Cardiac fibroblast (primary cell): ENCODE measurements at regions not wholly inside any gene's neighbourhood (a gene's known extent, or its start where the extent isn't known, plus 50 kb on each side); places are given as distances from the start of the nearest gene placed in this dataset.

Source experiments
- DNase-seq, 2 donors: peaks; one replicate each; pipeline versions ENCODE4 v3.0.0 to v3.0.0-alpha.2; 2010; ENCODE audit warnings: low read depth in 2 of 2
- H3K4me3 ChIP-seq, 2 donors: replicated peaks in 1 of 2; 1 replicate in 1 of 2; 2 replicates in 1 of 2; pipeline ENCODE4 v1.5.1; 2011; ENCODE audit warnings: low read depth in 2 of 2, low read length in 2 of 2, mild to moderate bottlenecking in 2 of 2, moderate library complexity in 1 of 2
- TF ChIP-seq, protein P1 (sequence below): IDR thresholded peaks from one replicate; pipeline ENCODE4 v1.5.1; 2011; ENCODE audit warnings: low read depth, mild to moderate bottlenecking, low read length, inconsistent platforms

DNA sequence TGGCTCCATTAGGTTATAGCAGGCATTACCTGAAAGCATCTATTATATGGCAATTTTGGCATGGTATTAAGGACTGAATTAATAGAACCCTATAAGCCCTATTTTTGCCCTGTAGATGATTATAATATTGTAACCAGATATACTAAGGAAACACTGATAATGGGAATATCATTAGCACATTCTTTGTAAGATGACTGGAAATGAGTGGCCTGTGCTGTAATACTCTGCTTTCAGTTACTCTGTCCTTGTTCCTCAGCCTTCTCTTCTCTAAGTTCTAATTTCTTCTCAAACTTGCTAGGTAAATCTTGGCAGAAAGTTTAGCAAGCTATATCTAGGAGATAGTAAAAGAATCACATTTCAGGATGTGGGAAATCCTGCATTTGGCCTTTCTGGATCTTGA lies 74.0 kb upstream of the ITPRID2 start:
- no peak for DNase-seq
- TF ChIP-seq, protein P1, sequence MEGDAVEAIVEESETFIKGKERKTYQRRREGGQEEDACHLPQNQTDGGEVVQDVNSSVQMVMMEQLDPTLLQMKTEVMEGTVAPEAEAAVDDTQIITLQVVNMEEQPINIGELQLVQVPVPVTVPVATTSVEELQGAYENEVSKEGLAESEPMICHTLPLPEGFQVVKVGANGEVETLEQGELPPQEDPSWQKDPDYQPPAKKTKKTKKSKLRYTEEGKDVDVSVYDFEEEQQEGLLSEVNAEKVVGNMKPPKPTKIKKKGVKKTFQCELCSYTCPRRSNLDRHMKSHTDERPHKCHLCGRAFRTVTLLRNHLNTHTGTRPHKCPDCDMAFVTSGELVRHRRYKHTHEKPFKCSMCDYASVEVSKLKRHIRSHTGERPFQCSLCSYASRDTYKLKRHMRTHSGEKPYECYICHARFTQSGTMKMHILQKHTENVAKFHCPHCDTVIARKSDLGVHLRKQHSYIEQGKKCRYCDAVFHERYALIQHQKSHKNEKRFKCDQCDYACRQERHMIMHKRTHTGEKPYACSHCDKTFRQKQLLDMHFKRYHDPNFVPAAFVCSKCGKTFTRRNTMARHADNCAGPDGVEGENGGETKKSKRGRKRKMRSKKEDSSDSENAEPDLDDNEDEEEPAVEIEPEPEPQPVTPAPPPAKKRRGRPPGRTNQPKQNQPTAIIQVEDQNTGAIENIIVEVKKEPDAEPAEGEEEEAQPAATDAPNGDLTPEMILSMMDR = no peak
- no peak overlapping the region for H3K4me3 ChIP-seq

DNA sequence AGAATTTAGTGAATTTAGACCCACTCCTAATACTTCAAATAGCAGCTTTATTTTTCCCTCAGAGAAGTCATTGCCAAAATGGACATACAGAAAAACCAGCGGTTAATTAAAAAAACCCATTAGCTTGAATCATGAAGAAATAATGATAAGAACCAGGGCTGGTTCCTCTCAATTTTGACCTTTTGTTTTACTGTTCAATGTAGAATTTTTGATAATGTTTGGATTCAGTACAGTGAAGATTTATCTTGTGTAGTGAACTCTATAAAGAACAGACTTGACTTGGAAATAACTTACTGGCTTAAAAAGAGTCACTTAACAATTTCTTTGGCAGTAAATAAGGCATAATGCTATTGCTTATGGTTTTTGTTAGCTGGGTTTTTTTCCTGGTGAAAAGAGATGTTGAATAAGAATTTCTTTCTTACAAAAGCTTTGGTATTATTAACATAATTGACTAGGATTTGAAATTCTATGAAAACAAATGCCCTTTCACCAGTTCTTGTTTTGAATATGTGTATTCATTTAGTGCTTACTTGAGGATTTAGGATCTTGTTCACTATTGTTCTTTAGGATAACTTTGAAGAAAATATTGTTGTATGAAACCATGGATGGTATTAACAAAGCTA lies 73.4 kb upstream of the ITPRID2 start:
- no peak for DNase-seq
- no peak overlapping the region for H3K4me3 ChIP-seq
- TF ChIP-seq, protein P1 = no peak

DNA sequence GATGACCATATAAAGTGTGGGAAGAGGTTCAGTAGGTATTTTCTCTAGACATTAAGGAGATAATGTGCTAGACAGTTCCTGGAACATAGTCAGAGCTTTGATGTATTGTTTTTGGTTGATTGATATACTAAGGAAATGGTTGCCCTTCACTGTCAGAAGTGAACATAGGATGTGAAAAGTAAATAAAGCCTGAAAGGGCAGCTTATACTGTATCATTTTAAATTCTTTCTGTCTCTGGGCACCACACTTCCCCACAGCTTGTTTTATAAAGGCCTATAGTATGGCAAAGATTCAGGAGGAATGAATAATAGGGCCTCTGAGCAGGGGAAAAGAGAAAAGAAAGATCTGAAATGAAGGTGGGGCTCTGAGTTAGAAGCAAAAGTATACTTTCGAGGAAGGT lies 72.7 kb upstream of the ITPRID2 start:
- TF ChIP-seq, protein P1 = no peak
- no peak overlapping the region for H3K4me3 ChIP-seq
- no peak for DNase-seq

DNA sequence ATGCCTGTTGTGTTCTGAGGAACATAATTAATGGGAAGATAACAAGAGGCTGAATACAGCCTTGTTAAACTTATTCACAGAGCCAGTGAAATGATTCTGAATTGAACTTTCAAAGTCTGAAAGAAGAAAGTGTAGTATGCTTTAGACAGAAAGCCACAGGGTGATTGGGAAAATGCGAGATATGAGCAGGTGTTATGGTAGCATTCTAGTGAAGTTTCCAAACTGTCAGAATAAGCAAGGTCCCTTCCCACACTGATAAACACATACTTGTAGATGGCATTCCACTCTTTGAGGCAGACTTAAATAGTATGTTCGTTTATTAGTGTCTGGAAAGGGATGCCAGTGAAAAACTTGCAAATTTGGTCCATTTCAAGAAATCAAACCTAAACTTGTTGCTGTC lies 70.5 kb upstream of the ITPRID2 start:
- no peak for DNase-seq
- H3K4me3 ChIP-seq = no peak overlapping the region
- TF ChIP-seq, protein P1 = no peak

DNA sequence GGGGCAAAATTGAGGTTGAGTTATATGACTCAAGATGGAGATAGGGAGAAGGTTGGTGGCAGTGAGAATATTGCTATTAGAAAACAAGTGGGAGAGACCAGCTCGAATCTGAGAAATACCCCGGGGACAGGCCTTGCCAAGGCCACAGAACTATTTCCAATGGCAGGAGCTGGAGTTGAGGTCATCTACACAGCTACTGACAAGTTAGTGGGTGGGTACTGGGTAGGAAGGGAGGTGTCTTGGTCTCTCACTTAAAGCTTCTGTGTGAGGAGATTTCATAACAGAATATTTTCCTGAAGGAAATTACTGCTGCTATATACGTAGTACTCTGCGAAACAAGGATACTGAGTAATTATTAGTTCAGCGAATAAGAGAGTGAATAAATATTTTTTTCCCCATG lies 69.4 kb upstream of the ITPRID2 start:
- H3K4me3 ChIP-seq = no peak overlapping the region
- no peak for DNase-seq
- TF ChIP-seq, protein P1 = no peak

DNA sequence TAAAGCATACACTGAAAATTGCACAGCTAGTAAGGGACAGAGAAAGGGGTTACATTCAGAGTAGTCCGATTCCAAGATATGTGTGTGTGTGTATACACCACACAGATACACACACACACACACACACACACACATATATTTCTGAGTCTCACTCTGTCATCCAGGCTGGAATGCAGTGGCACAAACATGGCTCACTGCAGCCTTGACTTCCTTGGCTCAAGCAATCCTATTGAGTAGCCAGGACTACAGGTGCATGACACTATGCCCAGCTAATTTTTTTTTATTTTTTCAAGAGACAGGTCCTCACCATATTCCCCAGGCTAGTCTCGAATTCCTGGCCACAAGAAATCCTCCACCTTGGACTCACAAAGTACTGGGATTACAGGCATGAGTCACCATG lies 68.1 kb upstream of the ITPRID2 start:
- no peak overlapping the region for H3K4me3 ChIP-seq
- no peak for DNase-seq
- TF ChIP-seq, protein P1 = no peak

DNA sequence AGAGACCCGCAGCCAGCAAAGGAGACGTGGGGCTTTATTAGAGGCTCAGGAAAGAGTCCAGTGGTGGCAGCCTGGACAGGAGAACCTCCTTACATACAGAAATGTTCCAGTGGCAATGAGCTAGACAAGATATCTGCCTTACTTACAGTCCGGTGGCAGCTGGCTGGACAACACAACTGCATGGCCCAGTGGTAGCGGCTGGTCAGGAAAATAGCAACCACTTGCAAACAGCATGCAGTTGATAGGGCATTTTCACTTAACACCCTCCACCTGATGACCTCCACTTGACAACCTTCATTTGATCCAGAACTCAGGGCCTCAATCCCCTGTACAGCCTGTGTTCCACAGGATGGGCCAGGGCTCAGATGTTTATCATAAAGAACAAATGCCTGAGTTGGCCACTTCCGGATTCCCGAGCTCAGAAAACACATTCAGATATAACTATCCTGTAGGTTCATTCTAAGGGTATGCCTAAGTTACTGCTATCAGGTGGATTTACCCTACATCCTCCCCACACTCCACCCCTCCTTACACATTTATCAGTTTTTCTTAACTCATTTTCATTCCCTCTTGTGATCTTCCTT lies 63.3 kb upstream of the ITPRID2 start:
- TF ChIP-seq, protein P1 = no peak

More for the DNA sequence above, 63.3 kb upstream of the ITPRID2 start:
- no peak for DNase-seq
- H3K4me3 ChIP-seq = no peak overlapping the region
